NCI-H510A treated with DMSO at 0.1 percent for 48 hours (cell line): ENCODE measurements at regions not wholly inside any gene's neighbourhood (a gene's known extent, or its start where the extent isn't known, plus 50 kb on each side); places are given as distances from the start of the nearest gene placed in this dataset.
A peak's percentile ranks its signal among the peaks of the same experiment; 100 is the strongest.
"Not testable (repeated sequence)": the region's sequence is repeated elsewhere in the genome, so short reads cannot be mapped to it uniquely, and the experiment has no call there.

ENCODE experiments used
- DNase-seq: peaks from one replicate; lab custom pipeline; 2025; lab: John Stamatoyannopoulos, UW

DNA sequence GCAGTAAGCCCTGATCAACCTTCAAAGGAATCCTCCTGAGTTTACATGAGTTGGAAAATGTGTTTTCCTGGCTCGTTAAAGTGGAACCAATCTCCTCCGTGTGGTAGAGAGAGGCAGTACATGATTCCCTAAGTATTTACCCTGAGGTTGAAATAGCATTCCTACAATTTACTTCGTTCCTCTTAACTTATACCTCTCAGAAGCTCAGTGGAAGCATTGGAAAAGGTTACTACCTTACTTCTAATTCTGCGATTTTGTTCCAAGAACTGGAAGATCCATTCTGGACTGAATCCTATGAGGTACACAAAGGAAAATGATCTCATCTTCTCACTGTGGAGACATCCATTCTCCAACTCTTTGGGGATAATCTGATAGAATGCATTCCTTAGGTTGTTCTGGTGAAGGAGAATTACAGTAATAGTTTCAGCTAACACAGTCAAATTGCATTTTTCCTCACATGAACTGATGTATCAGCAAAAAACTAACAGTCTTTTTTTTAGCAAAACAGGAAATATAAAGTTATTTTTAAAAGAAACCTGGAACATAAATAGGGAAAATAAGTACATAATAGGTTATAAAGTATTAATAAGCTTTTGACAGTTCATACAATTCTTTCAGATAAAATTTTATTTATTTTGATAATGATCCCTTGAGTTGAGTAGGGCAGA is 475.6 kb downstream of the PDZRN4 start:
- peak; percentile 52 for DNase-seq

DNA sequence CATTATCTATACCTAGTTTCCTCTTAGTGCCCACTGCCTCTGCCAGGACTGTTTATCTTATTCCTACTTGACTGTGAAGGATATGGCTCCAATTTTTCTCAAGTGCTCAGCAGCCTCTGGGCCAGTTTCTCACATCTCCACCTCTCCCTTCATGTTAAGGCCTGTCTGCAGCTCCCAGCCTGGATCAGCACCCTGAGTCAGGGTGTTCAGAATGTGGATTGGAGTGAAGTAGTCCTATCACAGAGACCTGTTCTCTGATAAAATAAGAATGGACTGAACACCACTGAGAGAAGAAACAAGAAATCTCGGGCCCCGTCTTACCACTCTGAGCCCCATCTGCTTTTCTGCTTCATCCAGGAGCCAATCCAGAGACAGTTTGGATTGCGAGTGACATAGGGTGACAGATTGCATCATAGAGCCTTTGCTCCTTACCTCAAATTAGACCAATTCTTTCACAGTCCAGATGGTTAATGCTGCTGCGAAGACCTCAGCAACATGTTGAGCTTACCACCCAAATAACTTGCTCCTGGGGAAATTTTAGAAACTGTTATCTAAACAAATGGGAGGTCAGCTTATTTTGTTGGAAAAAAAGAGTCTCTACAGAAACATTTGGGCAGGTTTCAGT is 473.1 kb downstream of the PDZRN4 start:
- DNase-seq: no peak

DNA sequence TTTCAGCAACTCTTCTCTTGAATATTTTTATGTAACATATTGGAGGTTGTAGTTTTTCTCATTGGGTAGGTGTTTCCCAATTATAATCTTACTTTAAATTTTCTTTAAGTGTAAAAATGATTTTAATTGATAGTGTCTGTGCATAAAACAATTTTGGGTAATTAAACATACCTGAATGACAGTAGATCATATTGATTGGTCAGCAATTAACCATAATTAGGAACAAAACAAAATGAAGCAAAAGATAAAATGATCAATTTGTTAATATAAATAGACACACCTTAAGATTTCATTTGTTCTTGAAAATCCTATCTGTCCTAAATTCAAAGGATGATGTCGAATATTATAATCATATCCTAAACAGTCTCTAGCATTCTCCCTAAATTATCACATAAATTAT is 468.3 kb downstream of the PDZRN4 start:
- no peak for DNase-seq

DNA sequence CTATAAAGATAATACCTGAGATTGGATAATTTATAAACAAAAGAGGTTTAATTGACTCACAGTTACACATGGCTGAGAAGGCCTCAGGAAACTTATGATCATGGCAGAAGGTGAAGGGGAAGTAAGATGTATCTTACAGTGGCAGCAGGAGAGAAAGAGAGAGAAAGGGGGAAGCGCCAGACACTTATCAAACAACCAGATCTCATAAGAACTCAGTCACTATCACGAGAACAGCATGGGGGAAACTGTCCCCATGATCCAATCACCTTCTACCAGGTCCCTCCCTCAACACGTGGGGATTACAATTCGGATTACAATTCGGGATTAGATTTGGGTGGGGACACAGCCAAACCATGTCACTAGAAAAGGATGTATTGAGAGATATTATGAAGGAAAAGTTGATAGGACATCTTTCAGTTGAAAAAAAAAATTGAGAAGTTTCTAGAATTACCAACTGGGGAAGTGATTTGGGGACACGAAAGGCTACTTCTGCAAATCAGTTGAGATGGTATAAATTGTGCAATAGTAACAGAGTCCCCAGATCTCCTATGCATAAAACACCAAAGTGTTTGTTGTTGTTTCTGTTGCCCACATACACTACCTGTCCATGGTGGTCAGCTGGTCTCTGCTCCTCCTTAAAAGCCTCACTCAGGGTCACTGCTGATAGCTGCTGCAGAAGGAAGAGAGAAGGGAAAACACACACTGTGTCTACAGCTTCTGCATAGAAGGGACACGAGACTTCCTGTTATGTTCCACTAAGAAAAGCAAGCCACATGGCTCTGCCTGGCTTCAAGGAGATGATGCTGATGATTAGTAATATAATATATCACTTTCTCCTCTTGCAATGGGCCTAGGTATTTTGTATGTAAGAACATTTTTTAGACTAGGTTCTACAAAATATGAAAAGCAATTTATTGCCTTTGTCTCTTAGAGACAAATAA is 465.5 kb downstream of the PDZRN4 start:
- DNase-seq: no peak

DNA sequence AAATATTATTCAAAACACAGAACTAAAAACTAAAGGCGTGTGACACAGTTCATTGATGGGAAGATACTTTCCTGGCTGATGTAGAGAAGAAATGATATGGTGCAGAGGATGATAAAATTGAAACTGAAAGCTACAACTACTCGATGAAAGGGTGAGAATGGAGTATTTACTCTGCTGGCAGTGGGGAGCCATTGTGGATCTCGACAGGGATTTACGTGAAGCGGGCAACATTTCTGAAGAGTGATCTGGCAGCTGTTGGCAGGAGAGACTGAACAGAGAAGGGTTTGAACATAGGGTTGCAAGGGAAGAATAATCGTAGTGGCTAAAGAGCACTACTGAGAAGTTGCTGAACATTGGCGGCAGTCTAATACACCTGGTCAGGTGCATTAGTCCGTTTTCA is 464.9 kb downstream of the PDZRN4 start:
- peak; percentile 44 for DNase-seq

DNA sequence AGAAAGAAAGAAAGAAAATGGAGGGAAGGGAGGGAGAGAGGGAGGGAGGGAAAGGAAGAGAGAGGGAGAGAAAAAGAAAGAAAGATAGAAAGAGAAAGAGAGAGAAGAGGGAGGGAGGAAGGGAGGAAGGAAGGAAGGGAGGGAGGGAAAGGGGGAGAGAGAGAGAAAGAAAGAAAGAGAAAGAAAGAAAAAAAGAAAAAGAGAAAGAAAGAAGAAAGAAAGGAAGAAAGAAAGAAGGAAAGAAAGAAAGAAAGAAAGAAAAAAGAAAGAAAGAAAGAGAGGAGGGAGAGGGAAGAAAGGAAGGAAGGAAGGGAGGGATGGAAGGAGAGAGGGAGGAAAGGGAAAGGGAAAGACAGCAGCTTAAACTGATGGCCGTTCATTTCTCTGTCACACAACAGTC is 457.5 kb downstream of the PDZRN4 start:
- DNase-seq: no peak

DNA sequence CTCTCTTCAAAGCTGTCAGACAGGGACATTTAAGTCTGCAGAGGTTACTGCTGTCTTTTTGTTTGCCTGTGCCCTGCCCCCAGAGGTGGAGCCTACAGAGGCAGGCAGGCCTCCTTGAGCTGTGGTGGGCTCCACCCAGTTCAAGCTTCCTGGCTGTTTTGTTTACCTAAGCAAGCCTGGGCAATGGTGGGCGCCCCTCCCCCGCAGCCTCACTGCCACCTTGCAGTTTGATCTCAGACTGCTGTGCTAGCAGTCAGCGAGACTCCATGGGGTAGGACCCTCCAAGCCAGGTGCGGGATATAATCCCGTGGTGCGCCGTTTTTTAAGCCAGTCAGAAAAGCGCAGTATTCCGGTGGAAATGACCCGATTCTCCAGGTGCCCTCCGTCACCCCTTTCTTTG is 454.7 kb downstream of the PDZRN4 start:
- not testable (repeated sequence) for DNase-seq

DNA sequence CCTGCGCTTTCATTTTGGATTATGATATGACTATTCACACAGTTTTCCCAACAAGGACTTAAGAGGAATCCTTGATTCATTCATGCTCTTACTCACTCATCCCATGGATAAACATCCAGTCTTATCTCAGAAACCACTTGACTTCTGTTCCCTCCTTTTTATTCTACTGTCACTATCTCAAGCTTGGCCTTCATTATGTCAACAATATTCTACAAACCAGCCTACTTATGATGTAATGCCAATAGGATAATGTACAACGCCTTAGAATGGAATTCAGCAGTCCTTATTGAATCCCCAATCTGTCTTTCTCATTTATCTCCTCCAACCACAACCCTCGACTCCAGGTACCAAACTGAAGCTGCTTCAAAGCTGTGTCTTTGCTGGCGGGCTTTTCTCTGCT is 448.5 kb downstream of the PDZRN4 start:
- no peak for DNase-seq

DNA sequence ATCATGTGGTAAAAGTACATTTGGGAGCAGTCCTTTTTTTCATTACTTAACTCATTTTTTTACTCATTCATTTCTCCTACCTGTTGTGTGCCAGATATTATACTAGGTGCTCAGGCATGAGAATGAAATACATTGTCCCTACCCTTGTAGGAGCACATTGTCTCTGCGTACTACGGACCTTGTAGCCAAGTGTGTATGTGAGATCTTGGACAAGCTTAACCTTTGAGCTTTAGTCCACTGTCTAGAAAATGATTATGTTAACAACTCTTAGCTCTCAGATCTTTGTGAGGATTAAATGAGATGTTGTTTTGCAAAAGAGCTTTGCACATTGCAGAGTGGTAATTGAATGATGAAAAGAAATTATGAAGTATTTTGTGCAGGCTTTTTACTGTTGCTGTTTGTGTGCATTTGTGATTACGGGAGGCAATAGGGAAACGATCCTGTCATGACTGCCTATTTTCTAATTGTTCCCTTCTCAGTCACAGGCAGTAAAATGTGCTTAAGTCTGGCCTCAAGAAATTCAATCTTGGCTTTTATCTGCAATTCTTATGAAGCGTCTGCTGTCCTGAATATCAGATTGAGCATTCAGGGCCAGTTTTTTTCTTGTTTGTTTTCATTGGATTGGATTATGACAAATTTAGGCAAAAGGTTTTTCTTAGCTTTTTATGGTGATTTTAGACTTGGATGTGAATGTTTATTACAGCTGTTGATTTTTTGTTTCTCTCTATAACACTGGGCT is 447.7 kb downstream of the PDZRN4 start:
- DNase-seq: no peak

DNA sequence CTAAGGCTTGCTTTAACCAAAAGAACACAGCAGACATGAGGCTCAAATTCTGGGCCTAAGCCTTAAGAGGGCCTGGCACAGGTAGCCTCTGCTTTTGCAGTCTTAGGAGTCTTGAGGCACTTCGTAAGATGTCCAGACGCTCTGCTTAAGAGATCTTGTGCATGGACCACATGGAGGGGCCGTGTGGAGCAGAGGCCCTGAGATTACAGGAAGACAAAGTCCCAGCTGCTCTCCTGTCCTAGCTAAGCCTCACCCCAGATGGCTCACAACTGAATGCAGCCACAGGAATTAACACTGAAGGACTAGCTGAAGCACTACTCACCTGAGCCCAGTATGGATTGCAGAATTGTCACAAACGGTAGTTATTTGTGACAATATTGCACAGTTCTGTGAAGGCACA is 446.0 kb downstream of the PDZRN4 start:
- DNase-seq: no peak

DNA sequence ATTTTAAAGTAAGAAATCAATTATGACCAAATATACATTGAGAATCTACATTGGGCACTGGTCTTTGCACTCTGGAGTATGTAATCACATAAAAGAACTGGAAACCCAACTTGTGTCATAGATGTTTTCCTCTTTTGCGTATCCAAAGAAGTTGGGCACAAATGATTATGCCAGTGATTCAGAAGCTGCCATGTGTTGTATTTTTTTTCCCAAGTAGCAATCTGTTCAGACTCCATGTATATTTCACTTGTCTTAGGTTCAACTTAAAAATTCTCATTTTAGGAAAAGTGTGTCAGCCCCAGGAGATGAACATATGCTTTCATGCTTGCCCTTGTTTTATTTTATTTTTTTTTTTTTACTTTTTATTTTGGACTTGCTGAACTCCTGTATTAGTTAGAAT is 441.5 kb downstream of the PDZRN4 start:
- DNase-seq: no peak

DNA sequence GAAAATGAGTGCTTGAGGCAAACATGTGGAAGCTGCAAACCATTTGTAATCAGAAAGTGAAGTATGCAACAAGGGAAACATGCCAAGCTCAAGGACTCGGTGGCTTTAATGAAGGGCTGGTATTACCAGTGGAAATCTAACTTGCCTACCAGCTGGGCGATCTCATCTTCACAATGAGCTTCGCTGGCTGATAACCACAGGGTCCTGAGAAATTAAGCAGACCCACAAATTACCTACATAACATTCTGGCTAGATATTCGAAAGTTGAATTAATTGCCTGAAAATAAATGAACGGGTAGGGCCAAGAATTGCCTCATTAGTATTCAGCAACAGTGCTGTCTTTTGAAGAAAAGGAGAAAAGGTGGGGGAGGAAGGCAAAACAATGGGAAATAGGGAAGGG is 439.4 kb downstream of the PDZRN4 start:
- DNase-seq: no peak

DNA sequence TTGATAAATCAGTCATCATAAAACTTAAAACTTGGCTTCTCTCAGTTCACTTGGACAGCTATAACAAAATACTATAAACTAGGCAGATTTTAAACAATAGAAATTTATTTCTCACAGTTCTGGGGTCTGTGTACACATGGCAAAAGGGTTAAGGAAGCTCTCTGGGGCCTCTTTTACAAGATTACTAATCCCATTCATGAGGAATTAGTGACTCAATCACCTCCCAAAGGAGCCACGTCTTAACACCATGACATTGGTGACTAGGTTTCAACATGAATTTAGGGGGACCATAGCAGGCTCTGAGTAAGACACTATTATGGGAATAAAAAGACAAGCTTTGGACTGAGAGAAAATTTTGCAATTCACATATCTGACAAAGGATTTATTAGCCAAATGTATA is 436.5 kb downstream of the PDZRN4 start:
- no peak for DNase-seq
